KG1 (cell line): ENCODE measurements at regions not wholly inside any gene's neighbourhood (a gene's known extent, or its start where the extent isn't known, plus 50 kb on each side); places are given as distances from the start of the nearest gene placed in this dataset.

ENCODE experiments used
- DNase-seq: peaks from one replicate; lab custom pipeline; 2025; lab: John Stamatoyannopoulos, UW

DNA sequence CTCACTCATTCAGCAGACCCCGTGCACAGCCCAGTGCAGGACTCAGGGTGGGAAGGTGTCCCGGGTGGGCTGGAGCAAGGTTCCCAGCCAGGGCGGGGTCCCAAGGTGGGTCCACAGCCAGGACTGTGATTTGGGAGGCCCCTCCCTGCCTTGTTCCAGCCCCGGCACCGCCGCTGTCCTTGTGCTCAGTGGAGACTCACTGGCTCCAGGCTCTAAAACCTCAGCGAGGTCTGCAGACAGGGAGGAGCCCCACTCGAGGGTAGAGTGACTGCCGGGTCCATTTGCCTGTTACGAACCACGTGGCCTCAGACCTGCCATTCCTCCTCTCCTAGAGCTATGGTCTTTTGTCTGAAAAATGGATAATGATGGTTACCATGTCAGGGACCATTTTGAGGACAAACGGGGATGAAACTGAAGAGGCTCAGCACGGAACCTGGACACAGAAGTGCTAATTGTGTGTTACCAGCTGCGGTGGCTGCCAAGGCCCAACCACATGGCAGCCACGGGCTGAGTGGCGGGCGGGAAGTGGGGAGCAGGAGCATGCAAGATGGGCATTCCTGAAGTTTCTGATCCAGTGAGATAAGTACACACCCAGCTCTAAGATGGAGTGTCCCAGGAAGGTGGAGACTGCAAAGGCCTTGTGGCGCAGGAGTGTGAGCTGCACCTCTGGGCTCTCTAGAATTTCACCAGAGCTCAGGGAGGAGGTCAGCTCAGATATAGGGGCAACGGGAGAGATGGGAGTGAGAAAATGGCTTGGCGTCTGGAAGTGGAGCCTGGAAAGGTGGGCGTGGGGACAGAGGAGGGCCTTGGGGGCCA lies 317.6 kb downstream of the SEC14L1 start:
- no peak for DNase-seq

DNA sequence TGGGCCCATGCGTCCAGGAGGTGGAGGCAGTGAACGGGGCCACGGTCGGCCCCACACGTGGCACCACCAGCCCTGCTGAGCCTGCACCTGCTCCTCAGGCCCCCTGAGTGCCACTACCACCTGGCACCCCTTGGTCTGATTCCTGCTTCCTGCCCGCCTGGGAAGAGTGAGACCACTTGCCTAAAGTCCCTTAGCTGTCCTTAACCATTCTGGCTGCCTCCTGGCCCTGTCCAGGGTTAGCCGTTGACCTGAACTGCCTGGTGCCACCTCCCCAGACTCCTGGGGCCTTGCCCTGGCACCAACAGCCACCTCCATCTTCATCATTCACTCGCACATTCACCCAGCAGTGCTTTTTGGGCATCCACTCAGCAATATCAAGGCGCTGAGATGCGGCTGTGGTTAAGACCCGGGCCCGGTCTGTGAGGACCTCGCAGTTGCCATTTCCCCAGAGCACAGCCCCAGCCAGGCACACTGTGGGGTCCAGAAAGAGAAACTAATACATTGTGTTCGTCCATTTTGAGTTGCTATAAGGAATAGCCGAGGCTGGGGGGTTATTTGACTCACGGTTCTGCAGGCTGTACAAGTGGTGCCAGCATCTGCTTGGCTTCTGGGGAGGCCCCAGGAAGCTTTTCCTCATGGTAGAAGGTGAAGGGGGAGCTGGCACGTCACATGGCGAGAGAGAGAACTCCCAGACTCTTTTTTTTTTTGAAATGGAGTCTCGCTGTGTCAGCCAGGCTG lies 318.4 kb downstream of the SEC14L1 start:
- no peak for DNase-seq

DNA sequence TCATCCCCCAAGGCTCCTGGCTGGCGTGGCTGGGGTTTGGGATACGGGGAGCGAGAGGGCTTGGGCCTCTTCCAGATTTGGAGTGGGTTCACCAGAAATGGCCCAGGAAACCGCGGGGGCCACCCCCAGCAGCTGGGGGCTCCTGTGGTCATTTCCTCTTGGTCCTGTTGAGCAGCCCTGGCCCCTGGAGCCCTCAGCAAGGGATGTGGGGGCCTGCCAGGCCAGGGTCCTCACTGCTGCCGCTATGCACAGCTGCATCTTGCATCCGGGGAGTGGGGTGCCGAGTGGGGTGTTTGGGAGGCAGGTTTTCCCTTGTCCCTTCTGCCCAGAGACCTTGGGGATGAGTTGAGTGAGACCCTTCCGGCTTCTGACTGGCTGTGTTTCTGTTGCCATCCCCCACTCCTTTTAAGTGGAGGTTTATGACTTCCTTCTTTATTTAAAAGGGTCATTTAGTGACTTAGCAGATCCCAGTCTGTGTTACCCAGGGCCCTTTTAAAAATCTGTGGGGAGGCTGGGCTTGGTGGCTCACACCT lies 319.8 kb downstream of the SEC14L1 start:
- no peak for DNase-seq

DNA sequence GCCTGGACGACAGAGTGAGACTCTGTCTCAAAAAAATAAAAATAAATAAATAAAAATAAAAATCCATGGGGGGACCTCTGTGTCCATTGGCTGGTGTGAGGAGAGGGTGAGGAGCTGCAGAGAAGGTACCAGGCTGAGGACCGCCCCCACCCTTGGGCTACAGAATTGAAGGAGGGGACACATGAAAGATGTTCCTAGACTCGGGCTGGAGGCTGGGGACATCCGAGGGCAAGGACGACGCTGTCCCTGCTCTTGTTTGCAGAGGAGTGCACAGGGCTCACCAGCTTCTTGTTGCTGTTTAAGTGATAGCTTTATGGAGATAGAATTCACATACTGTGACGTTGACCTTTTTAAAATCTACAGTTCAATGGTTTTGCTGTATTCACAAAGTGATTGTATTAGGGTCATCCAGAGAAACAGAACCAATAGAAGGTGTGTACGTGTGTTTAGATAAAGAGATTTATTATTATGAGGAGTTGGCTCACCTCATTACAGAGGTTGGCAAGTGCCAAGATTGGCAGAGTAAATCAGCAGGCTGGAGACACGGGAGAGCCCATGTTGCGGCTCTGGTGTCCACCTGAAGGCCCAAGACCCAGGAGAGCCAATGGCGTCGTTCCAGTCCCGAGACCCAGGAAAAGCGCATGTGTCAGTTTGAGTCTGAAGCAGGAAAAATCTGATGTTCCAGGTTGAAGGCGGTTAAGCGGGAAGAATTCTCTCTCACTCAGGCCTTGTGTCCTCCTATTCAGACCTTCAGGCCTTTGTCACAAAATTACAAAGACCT lies 320.7 kb downstream of the SEC14L1 start:
- no peak for DNase-seq

DNA sequence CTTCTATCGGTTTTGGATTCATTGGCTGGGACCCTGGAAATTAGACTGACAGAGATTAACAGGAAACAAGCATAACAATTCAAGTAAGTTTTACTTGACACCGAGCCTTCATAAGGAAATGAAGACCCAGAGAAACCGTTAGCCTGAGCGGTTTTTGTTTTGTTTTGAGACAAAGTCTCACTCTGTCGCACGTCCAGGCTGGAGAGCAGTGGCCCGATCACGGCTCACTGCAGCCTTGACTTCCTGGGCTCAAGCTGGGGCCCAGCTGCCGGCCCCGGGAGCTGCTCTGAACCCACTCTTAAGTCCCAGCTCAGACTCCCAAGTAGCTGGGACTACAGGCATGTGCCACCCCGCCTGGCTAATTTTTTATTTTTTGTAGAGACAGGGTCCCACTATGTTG lies 321.3 kb downstream of the SEC14L1 start:
- DNase-seq, result no peak

DNA sequence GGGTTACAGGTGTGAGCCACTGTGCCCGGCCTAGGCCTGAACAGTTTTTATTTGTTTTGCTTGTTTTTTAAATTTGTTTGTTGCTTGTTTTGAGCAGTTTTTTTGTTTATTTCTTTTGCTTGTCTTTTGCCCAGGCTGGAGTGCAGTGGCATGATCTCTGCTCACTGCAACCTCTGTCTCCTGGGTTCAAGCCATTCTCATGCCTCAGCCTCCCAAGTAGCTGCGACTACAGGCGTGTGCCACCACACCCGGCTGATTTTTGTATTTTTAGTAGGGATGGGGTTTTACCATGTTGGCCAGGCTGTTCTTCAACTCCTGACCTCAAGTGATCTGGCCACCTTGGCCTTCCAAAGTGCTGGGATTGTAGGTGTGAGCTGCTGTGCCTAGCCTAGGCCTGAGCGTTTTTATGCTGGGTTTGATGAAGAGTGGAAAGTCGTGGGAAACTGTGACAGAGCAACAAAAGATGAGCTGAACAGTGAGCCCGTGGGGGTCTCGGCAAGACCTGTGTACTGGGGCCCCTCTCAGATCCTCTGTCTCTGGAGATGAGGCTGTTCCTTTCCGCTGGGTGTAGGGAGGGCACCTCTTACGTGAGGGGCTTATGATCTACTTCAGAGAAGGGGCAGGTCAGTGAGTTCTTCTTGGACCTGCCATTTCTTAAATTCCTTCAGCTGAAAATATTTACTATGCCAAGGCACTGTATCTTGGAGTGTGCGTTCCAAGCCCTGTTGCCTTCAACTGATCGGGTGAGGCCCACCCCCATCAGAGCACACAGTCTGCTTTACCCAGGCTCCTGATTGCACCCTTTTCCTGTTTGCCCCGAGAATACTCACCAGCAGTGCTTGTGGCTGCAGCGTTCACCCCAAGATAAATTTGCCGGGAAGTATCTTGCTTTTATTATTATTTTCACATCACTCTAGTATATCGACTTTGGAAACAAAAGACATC lies 322.1 kb downstream of the SEC14L1 start:
- DNase-seq, result no peak

- DNase-seq, result no peak
Measured at GRCh38 chr17:77464988-77465357, 324.2 kb downstream of the SEC14L1 start.

DNA sequence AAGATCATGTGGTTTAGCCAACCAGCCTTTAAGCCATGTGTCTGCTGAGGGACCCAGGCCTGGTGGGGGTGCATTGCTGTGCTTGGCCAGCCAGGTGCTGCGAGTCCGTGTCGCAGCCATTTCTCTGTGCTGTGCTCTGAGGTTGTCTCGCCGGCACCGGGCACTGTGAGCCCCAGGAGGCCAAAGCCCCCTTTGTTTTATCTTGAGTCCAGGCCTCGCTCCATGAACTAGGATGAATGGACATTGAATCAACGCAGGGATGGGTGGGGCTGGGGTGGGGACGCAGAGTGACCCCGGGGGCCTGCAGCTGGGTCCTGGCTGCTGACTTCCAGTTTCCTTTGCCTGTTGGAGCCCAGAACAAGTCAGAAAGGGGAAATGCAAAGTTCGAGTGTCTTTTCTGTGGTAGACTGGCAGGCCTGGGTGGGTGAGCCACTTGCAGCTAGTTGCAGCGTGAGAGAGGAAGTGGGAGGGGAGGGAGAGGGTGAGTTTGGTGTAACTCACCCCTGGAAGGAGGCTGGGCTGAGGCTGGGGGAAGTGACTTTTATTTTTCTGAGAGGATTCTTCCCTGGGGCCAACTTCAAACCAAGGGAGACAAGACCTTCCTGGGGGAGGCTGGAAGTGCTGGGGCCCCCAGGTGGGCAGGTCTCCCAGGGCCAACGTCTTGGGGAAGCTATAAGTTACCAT lies 324.7 kb downstream of the SEC14L1 start:
- DNase-seq, result peak; percentile 79

DNA sequence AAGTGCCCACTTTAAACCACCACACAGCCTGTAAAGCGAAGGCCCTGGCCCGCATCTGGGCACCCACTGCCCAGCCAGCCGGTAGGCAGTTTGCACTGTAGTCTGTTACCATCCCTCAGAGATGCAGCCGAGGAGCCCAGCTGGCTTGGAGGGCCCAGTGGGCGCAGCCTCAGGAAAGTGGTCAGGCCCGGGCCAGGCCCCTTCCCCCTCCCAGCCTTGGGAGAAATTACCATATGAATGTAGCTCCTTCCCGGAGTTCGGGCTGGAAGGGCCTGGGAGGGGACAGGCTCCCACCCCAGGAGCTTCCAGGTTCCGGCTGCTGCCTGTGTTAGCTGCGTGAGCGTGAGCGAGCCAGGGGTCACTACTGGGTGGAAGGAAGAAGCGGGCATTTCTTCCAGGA lies 325.4 kb downstream of the SEC14L1 start:
- DNase-seq, result no peak

DNA sequence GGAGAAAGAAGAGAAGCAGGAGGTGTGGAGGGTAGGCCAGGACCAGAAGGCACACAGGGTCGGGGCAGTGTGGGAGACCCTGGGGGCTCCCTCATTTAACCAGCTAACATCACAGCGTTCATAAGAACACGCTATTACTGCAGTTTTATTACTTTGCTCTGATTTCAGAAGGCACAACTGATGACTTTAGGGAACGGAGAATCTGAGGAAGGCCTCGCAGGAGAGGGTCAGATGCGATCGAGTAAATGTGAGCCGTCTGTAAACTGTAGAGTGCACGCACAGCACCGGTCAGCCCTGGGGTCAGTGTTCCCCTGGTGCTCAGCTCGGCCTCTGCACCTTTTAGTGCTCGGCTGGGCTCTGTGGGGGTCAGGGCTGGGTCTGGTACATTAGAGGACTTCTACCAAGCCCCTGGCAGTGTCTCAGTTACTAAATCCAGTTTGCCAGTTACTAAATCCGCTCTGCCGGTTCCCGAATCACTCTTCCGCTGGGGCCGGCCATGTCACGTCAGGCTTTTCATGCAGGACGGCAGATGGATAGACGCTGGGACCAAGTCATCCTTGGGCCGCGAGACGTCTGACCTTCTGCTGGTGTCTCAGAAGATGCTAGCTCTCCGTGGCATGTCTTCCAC lies 325.9 kb downstream of the SEC14L1 start:
- DNase-seq, result no peak

DNA sequence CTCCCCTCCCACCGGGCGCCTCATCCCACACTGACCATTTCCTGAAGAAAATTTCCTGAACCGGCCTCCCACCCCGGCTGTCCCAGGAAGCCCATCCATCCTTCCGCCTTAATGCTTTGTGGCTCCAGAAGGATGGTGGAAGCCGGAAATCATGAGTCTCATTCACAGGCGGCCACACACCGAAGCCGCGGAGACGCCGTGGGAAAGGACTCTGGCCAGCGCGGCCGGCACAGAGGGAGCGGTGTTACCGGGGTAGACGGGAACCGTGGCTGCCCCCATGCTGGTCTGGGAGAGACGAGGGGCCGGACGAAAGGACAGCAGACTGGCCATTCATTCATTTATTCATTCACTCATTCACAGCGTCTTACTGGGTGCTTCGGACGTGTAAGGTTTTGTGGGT lies 326.8 kb downstream of the SEC14L1 start:
- DNase-seq, result no peak

DNA sequence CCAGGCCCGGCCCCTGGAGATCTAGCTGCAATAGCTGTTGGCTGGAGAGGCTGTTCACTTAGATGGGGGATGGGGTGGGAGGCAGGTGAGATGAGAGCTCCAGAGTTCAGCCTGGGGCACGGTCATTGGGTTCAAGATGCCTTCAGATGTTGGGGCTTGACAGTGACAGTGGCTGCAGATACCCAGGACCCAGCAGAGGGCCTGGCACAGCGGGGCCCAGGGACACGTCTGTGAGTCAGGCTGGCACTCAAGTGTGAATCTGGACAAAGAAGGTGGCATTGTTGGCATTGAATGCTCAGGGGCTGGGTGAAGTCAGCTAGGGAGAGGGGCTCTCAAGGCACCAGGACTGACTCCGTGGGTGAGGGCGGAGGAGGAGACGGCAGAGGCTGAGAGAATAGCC lies 328.1 kb downstream of the SEC14L1 start:
- DNase-seq, result no peak

DNA sequence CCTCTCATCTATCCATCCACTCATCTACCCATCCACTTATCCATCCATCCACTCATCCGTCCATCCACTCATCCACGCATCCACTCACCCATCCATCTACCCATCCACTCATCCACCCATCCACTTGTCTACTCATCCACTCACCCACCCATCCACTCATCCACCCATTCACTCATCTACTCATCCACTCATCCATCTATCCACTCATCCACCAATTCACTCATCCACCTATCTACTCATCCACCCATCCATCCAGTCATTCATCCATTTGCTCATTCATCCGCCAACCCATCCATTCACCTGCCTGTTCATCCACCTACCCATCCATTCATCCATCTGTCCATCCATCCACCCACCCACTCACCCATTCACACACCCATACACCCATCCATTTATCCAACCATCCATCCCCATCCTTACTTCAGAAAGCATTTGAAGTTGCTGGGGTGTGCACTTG lies 329.6 kb downstream of the SEC14L1 start:
- no peak for DNase-seq

DNA sequence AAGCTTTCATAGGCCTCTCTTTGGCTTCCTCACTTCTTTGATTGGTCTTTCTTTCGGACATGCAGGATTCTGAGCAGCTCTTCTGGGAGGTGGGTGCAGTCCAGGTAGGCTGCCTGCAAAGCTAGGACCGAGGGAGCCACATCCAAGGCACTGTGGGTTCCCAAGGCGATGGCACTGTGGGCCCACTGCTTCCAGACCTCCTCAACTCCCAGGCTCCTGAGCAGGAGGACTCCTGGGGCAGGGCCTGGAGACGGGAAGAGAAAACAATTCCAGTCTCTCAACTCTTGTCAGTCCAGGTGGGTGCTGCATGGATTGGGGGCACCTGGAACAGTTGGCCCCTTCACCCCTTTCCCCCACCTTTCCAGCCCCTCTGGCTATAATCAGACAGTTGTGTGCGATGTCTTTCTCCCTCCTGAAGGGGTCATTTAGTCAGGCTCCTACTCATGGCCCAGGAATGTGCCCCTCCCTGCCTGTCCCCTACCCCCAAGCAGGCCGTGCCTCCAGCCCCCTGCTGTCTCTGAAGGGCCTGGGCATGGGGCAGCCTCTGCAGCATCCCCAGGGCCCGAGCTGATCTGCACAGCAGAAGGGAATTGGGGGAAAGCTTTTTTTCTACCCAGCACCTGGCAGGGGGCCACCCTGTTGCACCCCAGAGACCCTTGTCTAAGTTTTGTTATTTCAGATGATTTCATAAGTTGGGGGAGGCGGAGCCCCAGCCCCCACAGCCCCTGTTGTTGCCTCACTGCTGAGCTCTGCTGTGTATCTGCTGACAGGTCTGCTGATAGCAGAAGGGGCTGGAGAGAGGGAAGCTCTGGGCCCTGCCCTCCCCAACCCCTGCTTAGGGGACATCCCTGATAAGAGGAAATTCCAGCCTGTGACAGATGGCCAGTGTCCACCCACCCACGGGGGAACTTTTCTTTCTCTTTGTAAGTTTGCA lies 330.3 kb downstream of the SEC14L1 start:
- DNase-seq, result no peak

DNA sequence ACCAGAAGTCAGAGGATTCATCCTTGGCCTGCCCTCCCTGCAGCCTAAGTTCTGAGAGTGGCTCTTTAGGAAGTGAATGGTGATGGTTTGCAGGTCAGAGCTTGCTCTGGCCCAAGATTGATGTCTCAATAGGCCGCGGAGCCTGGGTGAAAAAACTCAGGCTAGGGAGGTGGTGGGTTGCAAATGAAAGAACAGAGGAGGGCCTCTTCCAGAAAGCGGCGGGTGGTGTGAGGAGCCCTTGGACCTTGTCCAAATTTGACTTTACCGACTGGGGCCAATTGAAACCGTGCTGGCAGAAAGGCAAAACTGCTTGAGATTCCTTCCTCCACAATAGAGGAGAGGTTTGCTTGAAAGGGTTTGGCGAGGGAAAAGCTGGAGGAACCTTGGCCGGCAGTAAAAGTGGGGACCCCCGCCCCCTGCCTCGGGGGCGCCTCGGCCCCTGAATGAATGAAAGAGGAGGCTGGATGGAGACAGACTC lies 331.3 kb downstream of the SEC14L1 start:
- no peak for DNase-seq

DNA sequence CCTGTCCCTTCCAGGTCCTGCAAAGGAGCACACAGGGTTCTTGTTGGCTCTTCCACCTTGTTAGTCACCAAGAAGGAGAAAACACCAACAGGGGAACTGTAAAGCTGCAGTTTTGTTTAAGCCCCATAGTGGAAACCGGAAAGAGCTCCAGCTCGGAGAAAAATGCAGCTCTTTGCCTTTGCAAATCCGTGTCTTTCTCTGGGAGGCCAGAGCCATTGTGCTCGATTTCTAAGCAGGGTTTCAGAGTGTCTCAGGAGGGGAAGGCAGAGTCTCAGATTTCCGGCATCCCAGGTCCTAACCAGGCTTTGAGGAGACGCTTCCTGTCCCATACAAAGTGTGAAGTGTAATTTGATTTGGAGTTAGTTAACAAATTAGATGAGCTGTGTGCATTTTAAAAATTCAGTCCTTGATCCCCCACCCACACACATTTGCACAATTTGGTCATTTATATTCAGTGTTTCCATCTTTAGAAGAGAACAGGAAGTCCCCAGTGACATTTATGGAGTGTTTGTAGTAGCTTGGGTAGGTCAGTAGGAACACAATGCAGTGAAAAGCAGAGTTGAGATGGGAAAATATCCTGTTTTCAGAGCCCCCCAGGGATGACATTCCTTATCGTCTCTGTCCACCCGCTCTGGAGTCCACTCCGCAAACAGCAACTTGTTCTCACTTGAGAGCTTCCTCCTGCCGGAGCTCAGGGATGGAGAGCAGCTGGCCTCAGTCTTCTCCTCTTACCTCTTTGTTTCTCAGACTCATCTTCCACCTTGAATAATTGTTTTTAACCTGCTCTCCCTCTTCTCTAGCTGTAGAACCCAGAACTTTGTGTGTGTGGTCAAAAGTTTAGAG lies 331.9 kb downstream of the SEC14L1 start:
- DNase-seq, result no peak

- DNase-seq, result no peak
Measured at GRCh38 chr17:77473615-77474226, 333.0 kb downstream of the SEC14L1 start.
